Brain microvascular endothelial cell (primary cell): ENCODE measurements at regions not wholly inside any gene's neighbourhood (a gene's known extent, or its start where the extent isn't known, plus 50 kb on each side); places are given as distances from the start of the nearest gene placed in this dataset.
"Not testable (repeated sequence)": the region's sequence is repeated elsewhere in the genome, so short reads cannot be mapped to it uniquely, and the experiment has no call there.

Experiments used
- DNase-seq: peaks from one replicate; pipeline ENCODE4 v3.0.0-alpha.2; 2020
- H3K27ac ChIP-seq: fragments of 250-450 bp; sonication (Bioruptor Pico); 2 replicates; pipeline ENCODE4 v1.5.1; 2020; ENCODE audit warnings: mild to moderate bottlenecking, moderate library complexity
- H3K27me3 ChIP-seq: fragments of 250-450 bp; sonication (Bioruptor Pico); replicated peaks from 2 replicates; pipeline ENCODE4 v1.5.1; 2020; ENCODE audit warnings: mild to moderate bottlenecking
- H3K36me3 ChIP-seq: fragments of 250-450 bp; sonication (Bioruptor Pico); replicated peaks from 2 replicates; pipeline ENCODE4 v1.5.1; 2020; ENCODE audit warnings: mild to moderate bottlenecking
- H3K4me3 ChIP-seq: 2 replicates; pipeline ENCODE4 v1.5.1; 2011; ENCODE audit warnings: low read depth, mild to moderate bottlenecking, control low read depth, low read length, moderate library complexity
- in situ Hi-C: cut with HindIII; loops from 2 replicates; pipeline ENCODE4 v1.10.0; 2017; ENCODE audit warnings: low sequenced_read_pairs, low pct_ligation_motif_present
- TF ChIP-seq, protein P1 (sequence below): IDR thresholded peaks from 2 replicates; pipeline ENCODE4 v1.5.1; 2011; ENCODE audit warnings: low read depth, mild to moderate bottlenecking, moderate library complexity, low read length, control low read depth, inconsistent platforms; ENCODE audit errors: missing control alignments

DNA sequence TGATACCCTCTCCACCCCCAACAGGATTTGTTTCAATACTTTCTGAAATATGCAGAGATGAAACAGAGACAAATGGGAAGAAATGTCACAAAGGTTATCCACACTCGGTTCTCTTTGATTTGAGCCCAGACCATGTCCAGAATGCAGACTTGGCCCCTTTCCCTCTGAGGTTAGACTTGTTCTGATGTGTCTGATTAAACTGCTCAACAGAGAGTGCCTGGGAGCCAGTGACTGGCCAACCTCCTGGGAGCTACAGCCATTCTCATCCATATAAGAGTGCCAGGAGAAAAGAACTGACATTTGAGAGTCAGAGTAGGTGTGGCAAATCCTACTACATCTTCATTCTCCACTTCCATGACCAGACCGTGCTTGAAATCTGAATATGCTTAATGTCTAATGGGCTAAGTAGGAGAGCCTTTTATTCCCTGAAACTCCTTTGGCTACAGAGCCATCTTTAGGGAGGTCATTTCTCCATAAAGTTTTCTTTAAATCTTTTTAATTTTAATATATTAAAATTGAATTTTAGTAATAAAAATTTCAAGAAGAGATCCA, 201.4 kb downstream of the BLID start:
- Histone ChIP-seq H3K36me3 (no peaks in the 10 kb centered on the region), H3K4me3 (no peak overlapping the region), H3K27me3 (no peaks in the 10 kb centered on the region), H3K27ac (no peak overlapping the region)
- in situ Hi-C loops, result no loop called here
- DNase-seq, result no peak
- TF ChIP-seq, protein P1, sequence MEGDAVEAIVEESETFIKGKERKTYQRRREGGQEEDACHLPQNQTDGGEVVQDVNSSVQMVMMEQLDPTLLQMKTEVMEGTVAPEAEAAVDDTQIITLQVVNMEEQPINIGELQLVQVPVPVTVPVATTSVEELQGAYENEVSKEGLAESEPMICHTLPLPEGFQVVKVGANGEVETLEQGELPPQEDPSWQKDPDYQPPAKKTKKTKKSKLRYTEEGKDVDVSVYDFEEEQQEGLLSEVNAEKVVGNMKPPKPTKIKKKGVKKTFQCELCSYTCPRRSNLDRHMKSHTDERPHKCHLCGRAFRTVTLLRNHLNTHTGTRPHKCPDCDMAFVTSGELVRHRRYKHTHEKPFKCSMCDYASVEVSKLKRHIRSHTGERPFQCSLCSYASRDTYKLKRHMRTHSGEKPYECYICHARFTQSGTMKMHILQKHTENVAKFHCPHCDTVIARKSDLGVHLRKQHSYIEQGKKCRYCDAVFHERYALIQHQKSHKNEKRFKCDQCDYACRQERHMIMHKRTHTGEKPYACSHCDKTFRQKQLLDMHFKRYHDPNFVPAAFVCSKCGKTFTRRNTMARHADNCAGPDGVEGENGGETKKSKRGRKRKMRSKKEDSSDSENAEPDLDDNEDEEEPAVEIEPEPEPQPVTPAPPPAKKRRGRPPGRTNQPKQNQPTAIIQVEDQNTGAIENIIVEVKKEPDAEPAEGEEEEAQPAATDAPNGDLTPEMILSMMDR, result no peak

DNA sequence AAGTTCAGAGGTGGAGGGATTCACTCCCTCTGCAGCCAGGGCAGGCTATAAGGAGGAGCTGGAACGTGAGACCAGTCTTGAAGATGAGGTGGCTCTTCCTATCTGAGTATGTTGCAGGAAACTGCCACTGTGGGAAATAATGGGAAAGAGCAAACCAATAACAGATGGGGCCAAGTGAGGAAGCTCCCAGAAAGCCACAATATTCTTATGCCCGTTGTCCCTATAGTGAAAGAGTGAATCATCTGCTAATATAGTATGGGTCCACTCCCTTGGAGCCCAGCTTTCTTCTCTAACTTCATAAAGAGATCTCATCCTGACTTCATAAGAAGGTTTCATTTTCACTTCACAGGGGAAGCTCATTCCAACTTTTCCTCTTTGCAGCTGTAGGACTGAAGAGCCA, 206.4 kb downstream of the BLID start:
- Histone ChIP-seq H3K27ac (no peak overlapping the region), H3K36me3 (no peaks in the 10 kb centered on the region), H3K4me3 (no peak overlapping the region), H3K27me3 (no peaks in the 10 kb centered on the region)
- DNase-seq, result no peak
- in situ Hi-C loops, result no loop called here
- TF ChIP-seq, protein P1, result no peak

DNA sequence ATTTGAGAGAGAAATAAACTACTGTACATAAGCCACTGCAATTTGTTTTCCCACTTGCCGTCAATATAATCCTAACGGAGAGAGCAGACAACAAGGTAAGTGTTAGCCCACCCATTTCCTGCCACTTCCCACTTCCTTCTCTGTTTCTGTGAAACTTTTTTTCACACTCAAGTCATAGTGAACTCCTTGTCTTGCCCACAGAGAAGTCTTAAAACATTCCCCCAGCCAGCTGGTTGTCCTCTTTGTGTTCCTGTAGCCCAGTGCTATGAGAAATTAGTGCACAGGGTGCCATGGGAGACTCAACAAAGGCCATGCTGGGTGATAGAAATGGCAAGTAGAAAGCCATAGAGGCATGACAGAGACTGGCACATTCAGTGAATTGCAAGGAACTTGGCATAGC, 208.6 kb downstream of the BLID start:
- in situ Hi-C loops, result no loop called here
- TF ChIP-seq, protein P1, result no peak
- DNase-seq, result no peak
- no peak overlapping the region for H3K4me3 ChIP-seq
- H3K36me3 ChIP-seq, result no peaks in the 10 kb centered on the region
- H3K27ac ChIP-seq, result no peak overlapping the region
- no peaks in the 10 kb centered on the region for H3K27me3 ChIP-seq

DNA sequence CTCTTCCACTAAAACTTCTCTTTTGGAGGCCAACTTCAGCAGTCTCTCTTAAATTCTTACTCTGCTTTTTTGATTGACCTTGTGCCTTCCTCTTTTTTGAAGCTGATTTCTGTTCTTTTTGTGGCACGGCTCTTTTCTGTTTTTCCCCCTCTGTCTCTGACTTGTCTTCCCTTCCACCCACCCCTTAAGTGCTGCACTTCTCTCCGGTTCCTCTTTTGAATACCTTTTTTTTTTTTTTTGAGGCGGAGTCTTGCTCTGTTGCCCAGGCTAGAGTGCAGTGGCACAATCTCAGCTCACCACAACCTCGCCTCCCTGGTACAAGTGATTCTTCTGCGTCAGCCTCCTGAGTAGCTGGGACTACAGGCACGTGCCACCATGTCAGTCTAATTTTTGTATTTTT, 211.9 kb downstream of the BLID start:
- H3K4me3 ChIP-seq, result no peak overlapping the region
- TF ChIP-seq, protein P1, result no peak
- no peaks in the 10 kb centered on the region for H3K36me3 ChIP-seq
- no peak overlapping the region for H3K27ac ChIP-seq
- no peak for DNase-seq
- in situ Hi-C loops, result no loop called here
- H3K27me3 ChIP-seq, result no peaks in the 10 kb centered on the region

DNA sequence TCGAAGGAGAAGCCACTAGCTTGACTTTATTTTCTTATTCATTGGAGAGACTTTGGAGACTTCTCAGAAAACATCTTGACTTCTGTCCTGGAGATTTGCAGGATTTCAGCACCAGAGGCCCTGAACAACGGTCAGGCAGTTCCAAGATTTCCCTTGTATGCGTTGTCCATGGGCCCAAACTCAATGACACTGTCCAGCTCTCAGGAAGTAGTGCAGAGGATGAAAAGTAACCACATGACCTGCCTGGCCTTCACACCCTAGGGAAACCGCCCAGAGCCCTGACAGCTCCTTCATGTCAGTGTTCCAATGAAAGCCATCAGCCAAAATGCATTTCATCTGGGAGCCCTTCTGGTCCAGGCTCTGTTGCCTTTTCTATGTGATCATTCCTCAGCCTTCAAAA, 214.1 kb downstream of the BLID start:
- Histone ChIP-seq H3K36me3 (no peaks in the 10 kb centered on the region), H3K27ac (no peak overlapping the region), H3K4me3 (no peak overlapping the region), H3K27me3 (no peaks in the 10 kb centered on the region)
- TF ChIP-seq, protein P1, result no peak
- in situ Hi-C loops, result no loop called here
- no peak for DNase-seq

DNA sequence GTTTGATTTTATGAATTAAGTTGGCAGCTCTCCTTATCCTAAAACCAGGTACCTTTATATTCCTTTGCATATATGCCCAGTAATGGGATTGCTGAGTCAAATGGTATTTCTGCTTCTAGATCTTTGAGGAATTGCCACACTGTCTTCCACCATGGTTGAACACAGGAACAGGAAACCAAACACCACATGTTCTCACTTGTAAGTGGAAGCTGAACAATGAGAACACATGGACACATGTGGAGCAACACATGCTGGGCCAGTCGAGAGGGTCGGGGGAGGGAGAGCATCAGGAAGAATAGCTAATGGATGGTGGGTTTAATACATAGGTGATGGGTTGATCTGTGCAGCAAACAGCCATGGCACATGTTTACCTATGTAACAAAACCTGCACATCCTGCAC, 214.6 kb downstream of the BLID start:
- in situ Hi-C loops, H3K27ac ChIP-seq, H3K36me3 ChIP-seq, H3K27me3 ChIP-seq, H3K4me3 ChIP-seq, DNase-seq: not testable (repeated sequence)
